AML-193 (cell line): ENCODE measurements at regions not wholly inside any gene's neighbourhood (a gene's known extent, or its start where the extent isn't known, plus 50 kb on each side); places are given as distances from the start of the nearest gene placed in this dataset.

Experiments
- DNase-seq, 2 experiments: peaks; one replicate each; lab custom pipeline; 2025; lab: John Stamatoyannopoulos, UW

DNA sequence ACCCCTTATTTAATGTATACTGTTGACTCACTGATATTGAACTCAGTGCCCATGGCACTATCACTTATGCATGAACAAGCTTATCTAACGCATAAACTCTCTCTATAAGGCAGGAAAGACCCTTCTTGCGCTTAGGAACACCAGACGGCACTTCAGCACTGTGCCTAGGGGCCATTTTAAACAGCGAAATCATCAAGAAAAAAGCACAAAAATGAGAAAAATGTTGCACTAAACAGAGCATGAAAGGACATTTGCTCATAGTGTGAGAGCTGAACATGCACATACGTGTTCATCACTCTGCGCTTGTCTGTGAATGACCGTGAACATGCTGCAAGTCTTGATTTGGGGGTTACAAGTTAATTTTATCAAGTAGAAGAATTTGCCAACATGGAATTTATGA, 109.6 kb downstream of the WDR11 start:
- no peak for DNase-seq

DNA sequence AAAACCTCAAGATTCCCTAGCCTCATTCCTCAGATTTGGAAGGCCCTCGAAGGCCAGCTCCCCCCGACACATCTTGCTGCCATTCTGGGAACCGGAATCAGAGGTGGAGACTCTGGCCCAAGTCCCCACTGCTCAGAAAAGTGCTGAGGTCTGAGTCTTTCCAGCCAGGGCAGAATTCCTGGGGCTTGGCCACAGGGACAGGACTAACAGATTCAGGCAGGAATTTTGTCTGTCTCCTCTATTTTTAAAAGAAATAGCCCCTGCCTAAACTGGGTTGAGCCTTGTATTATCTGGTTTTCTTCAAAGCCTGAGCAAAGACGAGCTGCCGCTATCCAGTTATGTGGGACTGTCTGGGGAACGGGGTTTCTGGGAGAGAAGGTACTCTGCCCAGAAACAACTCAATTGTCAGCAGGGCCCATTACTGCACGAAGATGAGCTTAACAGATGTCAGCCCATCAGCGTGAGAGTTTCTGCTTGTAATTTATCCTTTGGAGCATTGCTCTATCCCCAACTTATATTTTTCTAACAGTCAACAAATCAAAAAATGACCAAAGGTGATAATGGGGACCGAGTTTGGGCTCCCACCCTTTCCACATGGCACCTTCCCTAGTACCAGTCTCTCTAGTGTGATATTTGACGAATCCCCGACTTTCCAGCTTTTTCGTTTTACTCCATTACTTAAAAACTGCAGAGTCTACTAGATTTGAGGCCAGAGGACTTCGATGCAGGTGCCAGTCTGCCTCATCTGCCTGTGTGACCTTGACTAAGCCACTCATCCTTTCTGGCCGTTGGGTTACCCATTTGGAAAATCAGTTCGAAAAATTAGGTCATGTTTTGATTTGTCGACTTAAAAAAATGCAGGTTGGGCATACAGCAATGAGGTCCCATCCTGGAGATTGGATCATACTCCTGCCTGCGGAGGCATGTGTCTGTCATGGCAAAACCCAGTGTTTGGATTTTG, 110.9 kb downstream of the WDR11 start:
- no peak for DNase-seq

- DNase-seq, result no peak
Measured at GRCh38 chr10:120962756-120963593, 111.8 kb downstream of the WDR11 start.

DNA sequence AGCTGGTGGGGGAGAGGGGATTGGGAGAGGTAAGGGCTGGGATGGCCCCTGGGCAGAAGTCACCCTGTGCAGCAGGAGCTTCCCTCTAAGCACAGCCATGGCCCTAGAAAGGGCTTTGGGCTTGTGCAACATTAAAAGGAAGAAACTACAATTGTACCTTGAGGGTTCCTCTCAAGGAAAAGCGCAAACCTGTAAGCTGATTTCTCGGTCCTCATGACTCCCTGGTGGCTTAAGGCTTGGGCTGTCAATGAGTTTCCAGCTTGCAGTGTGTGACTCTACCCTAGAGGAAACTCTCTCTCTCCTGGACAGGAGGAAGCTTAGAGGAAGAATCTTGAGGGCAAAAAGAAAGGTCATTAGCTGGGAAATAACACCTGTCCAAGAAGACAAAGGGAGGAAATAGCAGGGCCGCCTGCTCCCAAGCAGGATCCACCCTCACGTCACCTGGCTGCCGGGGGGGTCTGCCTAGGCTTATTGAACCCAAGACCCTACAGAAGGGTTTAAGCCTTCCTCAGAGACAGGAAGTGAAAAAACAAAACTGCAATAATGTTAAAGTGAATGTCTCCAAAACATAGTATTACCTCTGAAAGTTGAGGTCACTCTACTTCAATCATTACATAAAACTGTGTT, 112.5 kb downstream of the WDR11 start:
- no peak for DNase-seq

DNA sequence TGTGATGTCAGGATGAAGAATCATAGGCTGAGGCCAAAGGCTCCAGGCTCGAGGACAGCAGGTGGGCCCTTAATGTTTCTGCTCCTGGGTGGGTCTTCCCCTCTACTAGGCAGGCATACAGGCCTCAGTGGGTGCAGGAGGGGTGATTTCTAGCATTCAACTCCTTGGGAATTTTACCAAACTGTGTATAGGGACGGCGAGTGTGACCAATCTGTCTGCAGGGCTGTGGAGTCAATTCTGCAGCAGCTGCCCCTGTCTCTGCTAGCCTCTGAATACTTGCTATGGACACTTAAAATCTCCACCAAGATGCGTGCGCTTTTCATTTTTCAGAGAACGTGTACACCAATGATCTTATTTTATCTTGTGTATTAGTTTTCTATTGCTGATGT, 115.5 kb downstream of the WDR11 start:
- DNase-seq, result no peak

GRCh38 chr10:120969219-120969645, 118.1 kb downstream of the WDR11 start:
- no peak for DNase-seq

DNA sequence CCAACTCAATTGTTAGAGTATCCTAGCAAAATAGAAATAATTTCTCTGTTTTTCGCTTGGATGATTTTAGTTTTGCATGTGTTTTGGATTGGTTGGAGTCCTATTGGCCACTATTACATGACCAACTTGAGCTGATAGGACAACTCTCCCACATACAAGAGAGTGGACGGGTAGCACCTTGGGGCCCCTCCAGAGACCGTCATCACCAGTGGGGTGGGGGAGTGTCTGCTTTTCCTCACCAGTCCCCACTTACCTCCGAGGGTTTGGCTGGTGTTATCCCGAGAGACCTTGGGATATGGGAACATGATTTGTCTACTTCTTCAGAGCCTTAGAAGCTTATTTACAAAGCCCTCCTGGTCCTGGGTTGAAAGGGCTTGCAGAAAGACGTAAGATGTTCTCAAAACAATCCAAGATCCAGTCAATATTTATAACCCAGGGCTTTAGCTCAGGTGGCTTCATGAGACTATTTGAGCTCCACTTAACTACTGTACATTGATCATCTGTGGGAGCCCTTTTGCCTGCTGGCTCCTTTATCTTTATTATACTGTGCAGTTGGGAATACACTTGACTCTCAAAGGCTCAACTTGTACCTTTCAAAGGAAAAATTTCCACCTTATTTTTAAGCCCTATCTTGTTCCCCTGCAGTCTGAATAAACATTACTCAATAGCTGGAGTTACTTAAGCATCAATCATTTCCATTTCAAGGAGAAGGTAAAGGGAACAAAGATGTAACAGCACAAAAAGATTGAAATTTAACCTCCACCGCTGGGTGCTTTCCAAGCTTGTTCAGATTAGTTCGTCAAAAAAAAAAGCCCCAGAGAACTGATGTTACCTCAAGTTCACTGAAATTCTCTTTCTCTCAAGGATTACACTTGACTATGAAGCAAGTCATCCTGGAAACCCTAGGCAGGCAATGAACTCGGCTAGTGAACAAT, 119.7 kb downstream of the WDR11 start:
- DNase-seq, result no peak

DNA sequence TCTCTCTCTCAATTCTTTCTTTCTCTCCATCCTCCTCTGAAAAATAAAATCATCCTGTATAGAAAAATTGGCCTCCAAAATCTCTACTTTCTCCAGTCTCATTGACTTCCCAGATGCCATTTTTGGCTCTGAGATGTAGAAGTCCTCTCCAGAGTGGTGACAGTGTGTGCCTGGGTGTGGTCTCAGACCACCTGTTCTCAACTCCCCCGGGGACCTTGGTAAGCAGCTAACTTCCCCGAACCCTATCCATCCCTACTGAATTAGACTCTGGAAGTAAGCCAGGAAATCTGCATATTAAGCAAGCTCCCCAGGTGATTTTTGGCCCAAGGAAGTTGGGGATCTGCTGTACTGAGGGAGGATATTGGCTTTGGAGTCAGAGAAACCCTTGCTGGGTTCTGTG, 120.5 kb downstream of the WDR11 start:
- no peak for DNase-seq

DNA sequence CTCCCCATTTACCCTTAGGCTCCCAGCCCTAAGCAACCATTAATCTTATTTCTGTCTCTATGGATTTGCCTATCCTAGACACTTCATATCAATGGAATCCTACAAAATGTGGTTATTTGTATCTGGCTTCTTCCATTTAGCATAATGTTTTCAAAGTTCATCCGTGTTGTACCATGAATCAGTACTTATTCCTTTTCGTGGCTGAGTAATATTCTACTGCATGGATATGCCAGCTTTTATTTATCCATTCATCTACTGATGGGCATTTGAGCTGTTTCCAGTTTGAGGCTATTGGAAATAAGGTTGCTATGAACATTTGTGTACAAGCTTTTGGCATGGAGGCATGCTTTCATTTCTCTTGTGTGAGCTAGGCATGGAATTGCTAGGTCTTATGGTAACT, 121.1 kb downstream of the WDR11 start:
- no peak for DNase-seq

DNA sequence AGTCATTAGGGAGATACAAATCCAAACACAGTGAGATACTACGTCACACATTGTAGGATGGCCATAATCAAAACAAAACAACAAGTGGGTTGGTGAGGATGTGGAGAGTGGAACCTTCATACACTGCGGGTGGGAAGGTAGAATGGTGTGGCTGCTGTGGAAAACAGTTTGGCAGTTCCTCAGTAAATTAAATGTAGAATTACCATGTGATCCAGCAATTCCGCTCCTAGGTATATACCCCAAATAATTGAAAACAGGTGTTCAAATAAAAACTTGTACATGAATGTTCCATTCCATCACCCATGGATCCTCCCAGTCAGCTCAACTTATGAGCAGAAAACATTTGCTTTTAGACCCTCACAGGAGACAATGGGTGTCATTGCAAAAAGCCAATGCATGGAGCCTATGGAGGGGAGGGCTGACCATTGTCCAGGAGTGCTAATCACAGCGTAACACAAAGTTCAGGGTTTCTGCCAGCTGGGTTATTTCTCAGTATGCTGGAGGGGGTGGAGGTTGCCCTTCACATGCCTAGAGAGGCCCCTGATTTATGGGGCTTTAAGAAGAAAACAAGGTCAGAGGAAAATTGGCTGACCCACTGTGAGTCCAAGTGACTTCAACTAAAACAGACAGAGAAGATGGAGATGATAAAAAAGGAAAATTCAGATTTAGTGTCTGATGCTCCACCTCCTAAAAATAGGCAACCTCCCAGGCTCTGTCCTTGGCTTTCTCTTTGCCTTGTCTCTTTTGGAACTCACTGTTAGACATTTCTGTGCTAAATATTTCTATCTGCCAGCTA, 124.1 kb downstream of the WDR11 start:
- no peak for DNase-seq

DNA sequence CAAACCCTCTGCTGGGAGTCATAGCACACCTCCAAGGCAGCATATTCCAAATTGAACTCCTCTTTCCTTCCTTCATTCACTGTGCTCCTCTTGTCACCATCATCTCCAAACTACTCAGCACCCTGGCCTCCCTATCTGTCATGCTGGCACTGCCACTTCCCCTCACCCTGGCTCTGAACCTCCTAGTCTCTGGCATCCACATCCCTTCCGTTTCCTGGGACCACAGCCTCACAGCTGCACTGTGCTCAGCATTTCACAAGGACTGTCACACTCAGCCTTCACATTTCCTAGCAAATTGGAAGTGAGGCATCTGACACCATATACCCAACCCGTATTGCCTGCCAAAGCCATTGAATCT, 124.7 kb downstream of the WDR11 start:
- DNase-seq, result no peak

DNA sequence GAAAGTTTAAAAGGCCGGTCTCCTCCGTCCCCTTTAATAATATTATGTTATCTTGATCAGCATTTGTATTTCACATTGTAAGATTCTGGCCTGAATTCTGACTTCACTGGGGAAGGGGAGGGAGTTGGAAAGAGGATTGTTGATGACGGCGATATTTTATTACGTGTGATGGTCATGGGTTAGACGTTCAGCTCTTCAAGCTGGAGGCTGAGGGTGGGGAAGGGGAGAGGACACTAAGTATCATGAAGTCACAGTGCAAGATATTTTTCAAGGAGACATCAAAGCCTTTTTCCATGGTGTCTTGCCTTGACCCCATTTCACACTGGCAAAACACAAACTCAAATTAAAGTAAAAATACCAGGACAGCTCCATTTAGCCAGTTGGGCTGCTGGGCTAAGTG, 126.7 kb downstream of the WDR11 start:
- DNase-seq, result no peak

DNA sequence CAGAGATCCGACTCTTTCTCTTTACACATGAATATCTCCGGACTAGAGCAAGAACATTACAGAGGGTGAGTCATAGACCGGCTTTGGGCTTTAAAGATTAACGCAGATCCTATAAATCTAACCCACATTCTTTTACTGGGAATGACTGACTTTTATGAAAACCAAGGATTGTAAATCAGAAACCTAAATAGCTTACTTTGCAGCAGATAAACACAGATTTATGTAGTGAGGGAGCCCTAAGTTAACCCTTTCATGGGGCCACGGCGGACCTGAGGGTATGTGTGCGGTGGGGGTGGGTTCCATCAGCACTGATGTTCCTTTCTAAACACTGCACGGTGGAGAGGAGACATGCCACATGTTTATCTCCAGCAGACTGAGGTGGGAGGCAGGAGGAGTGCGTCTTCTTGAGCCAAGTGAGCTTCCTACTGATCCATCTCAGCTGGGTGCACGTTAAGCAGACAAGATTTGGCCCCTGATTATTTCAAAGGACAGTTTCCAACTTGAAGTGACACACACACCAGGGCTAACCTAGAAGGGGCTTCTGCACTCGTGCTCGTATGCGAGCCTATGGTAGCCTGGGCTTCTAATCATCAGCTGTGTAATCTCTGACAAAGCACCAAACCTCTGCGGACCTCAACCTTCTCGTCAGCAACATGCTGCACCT, 127.6 kb downstream of the WDR11 start:
- no peak for DNase-seq

- no peak for DNase-seq
Measured at GRCh38 chr10:120979435-120980278, 128.5 kb downstream of the WDR11 start.

GRCh38 chr10:120980279-120981255, 129.4 kb downstream of the WDR11 start:
- DNase-seq, result no peak

GRCh38 chr10:120981601-120982391, 130.6 kb downstream of the WDR11 start:
- no peak for DNase-seq

GRCh38 chr10:120982507-120982906, 131.3 kb downstream of the WDR11 start:
- no peak for DNase-seq
